B cell (primary cell): ENCODE measurements at regions not wholly inside any gene's neighbourhood (a gene's known extent, or its start where the extent isn't known, plus 50 kb on each side); places are given as distances from the start of the nearest gene placed in this dataset.

Experiments used
- ATAC-seq: fragments of 200-7000 bp; cut with Tn5 transposase; one replicate; pipeline ENCODE4 v1.10.0; 2021; ENCODE audit warnings: low read depth, mild to moderate bottlenecking, moderate number of reproducible peaks, moderate library complexity
- CTCF ChIA-PET: fragments of 350-600 bp; sonication (Branson Sonifier 250); formaldehyde crosslinking; loops from one replicate; lab custom pipeline; 2021; ENCODE audit warnings: antibody characterized with exemption, inconsistent platforms; lab: Charles Lee
- POLR2A ChIA-PET: fragments of 350-600 bp; sonication (Branson Sonifier 250); formaldehyde crosslinking; loops from one replicate; lab custom pipeline; 2021; ENCODE audit warnings: antibody characterized with exemption; lab: Charles Lee
- DNase-seq: peaks from one replicate; pipeline ENCODE4 v3.0.0; 2013
- H2AFZ ChIP-seq: 2 replicates; pipeline ENCODE4 v1.6.1; 2012; ENCODE audit warnings: mild to moderate bottlenecking, low read depth, low read length; ENCODE audit not compliant: insufficient read depth, poor library complexity, severe bottlenecking
- H3K27ac ChIP-seq, 2 donors: 1 replicate in 1 of 2; 2 replicates in 1 of 2; pipeline ENCODE4 v1.5.1; 2012 to 2013; ENCODE audit warnings: low read length in 2 of 2, mild to moderate bottlenecking in 2 of 2, moderate library complexity in 1 of 2
- H3K27me3 ChIP-seq, 4 experiments: fragments of 200-600 bp in 1 of 4; sonication (generic) in 1 of 4; replicated peaks in 1 of 4; 1 replicate in 2 of 4; 2 replicates in 2 of 4; pipeline versions ENCODE4 v1.6.1 to v1.7.0; 2013 to 2016; ENCODE audit warnings: low read length in 3 of 4, mild to moderate bottlenecking in 2 of 4, mixed read lengths in 1 of 4, moderate library complexity in 1 of 4; ENCODE audit not compliant: insufficient read depth in 4 of 4, control insufficient read depth in 3 of 4; ENCODE audit errors: control extremely low read depth in 1 of 4
- H3K36me3 ChIP-seq, 2 experiments: replicated peaks in 1 of 2; 1 replicate in 1 of 2; 2 replicates in 1 of 2; pipeline versions ENCODE4 v1.6.1 to v1.7.1; 2013; ENCODE audit warnings: low read length in 1 of 2; ENCODE audit not compliant: insufficient read depth in 2 of 2, control insufficient read depth in 1 of 2; ENCODE audit errors: control extremely low read depth in 1 of 2, extremely low read depth in 1 of 2
- H3K4me1 ChIP-seq, 2 donors: fragments of 200-600 bp in 1 of 2; sonication (generic) in 1 of 2; 1 replicate in 1 of 2; 2 replicates in 1 of 2; pipeline versions ENCODE4 v1.5.1 to v1.6.1; 2013 to 2017; ENCODE audit warnings: low read length in 2 of 2; ENCODE audit not compliant: control insufficient read depth in 2 of 2, insufficient read depth in 2 of 2
- H3K4me2 ChIP-seq: replicated peaks from 2 replicates; pipeline ENCODE3; 2012; ENCODE audit warnings: mild to moderate bottlenecking, low read depth, low read length; ENCODE audit not compliant: poor library complexity, severe bottlenecking
- H3K4me3 ChIP-seq, 5 experiments: fragments of 200-600 bp in 1 of 5; sonication (generic) in 1 of 5; 1 replicate in 3 of 5; 2 replicates in 2 of 5; pipeline versions ENCODE4 v1.5.1 to v1.7.0; 2011 to 2016; ENCODE audit warnings: low read length in 4 of 5, mild to moderate bottlenecking in 4 of 5, low read depth in 2 of 5, control low read depth in 1 of 5, moderate library complexity in 1 of 5; ENCODE audit not compliant: insufficient read depth in 1 of 5; ENCODE audit errors: control extremely low read depth in 1 of 5, extremely low read depth in 1 of 5
- H3K79me2 ChIP-seq: fragments of 200-600 bp; sonication (generic); one replicate; pipeline ENCODE4 v1.6.0; 2016; ENCODE audit warnings: low read length; ENCODE audit not compliant: control insufficient read depth, insufficient read depth
- H3K9ac ChIP-seq: fragments of 200-600 bp; sonication (generic); 2 replicates; pipeline ENCODE4 v1.6.1; 2017; ENCODE audit warnings: mild to moderate bottlenecking, low read length, moderate library complexity
- H3K9me3 ChIP-seq, 3 donors: one replicate each; pipeline versions ENCODE4 v1.6.1 to v1.7.1; 2013; ENCODE audit warnings: low read length in 2 of 3; ENCODE audit not compliant: control insufficient read depth in 2 of 3, insufficient read depth in 1 of 3; ENCODE audit errors: control extremely low read depth in 1 of 3
- H4K20me1 ChIP-seq: 2 replicates; pipeline ENCODE4 v1.6.0; 2012; ENCODE audit warnings: mild to moderate bottlenecking, low read length; ENCODE audit not compliant: insufficient read depth, control insufficient read depth, poor library complexity, severe bottlenecking
- H3K27ac Mint-ChIP-seq: one replicate; pipeline ENCODE4 v1.8.0; 2021; ENCODE audit warnings: mixed read lengths
- H3K27me3 Mint-ChIP-seq: one replicate; pipeline ENCODE4 v1.8.0; 2021; ENCODE audit warnings: mixed read lengths
- H3K4me1 Mint-ChIP-seq: one replicate; pipeline ENCODE4 v1.8.0; 2021; ENCODE audit warnings: mixed read lengths
- H3K4me3 Mint-ChIP-seq: one replicate; pipeline ENCODE4 v1.8.0; 2021; ENCODE audit warnings: mixed read lengths
- H3K9me3 Mint-ChIP-seq: one replicate; pipeline ENCODE4 v1.8.0; 2022; ENCODE audit warnings: mixed read lengths; ENCODE audit not compliant: insufficient read depth
- CTCF ChIP-seq: fragments of 200-600 bp; IDR thresholded peaks from one replicate; pipeline ENCODE4 v1.8.0; 2022; ENCODE audit warnings: antibody characterized with exemption, mild to moderate bottlenecking
- EZH2 ChIP-seq: IDR thresholded peaks from 2 replicates; pipeline ENCODE4 v1.6.1; 2012; ENCODE audit warnings: borderline replicate concordance, low read depth, mild to moderate bottlenecking, moderate library complexity, low read length; ENCODE audit not compliant: insufficient read depth, poor library complexity, severe bottlenecking
- WGBS: methylation state at CpG from one replicate; pipeline ENCODE4 v1.1.5; 2013; ENCODE audit warnings: missing lambda C conversion rate; ENCODE audit not compliant: insufficient coverage; 5-methylcytosine and 5-hydroxymethylcytosine counted together
- intact Hi-C: fragments of 100-400 bp; cut with micrococcal nuclease; formaldehyde crosslinking; loops from one replicate; pipeline ENCODE4 v1.10.0; 2022

GRCh38 chr16:51636920-51637769 lies 486.1 kb upstream of the SALL1 start:
- no peaks in the 10 kb centered on the region for H3K4me1 Mint-ChIP-seq
- ChIA-PET POLR2A (no interaction called here), CTCF (no interaction called here)
- Histone ChIP-seq H2AFZ (no peak overlapping the region), H3K4me2 (no peak overlapping the region), H3K36me3 (no peaks in the 10 kb centered on the region), H4K20me1 (no peaks in the 10 kb centered on the region), H3K27ac (no peak overlapping the region), H3K4me1 (no peaks in the 10 kb centered on the region), H3K9me3 (peaks cover 0 to 8% (median 0%) of the 10 kb centered on the region in 3 donors), H3K27me3 (no peaks in the 10 kb centered on the region), H3K79me2 (no peaks in the 10 kb centered on the region), H3K9ac (no peak overlapping the region), H3K4me3 (no peak overlapping the region)
- ATAC-seq: no peak
- DNase-seq: no peak
- no peak for TF ChIP-seq EZH2
- no peak for TF ChIP-seq CTCF
- no peak overlapping the region for H3K27ac Mint-ChIP-seq
- no peaks in the 10 kb centered on the region for H3K27me3 Mint-ChIP-seq
- no peak overlapping the region for H3K4me3 Mint-ChIP-seq
- intact Hi-C loops: no loop called here
- H3K9me3 Mint-ChIP-seq: peaks cover 5% of the 10 kb centered on the region
- 26% methylated on average over 7 of the region's 16 CpGs for WGBS

- Mint-ChIP-seq H3K27ac (no peak overlapping the region), H3K4me1 (no peaks in the 10 kb centered on the region), H3K27me3 (no peaks in the 10 kb centered on the region), H3K4me3 (no peak overlapping the region), H3K9me3 (no peaks in the 10 kb centered on the region)
- DNase-seq (no peak), ATAC-seq (no peak)
- Histone ChIP-seq H3K9me3 (peaks cover 0 to 8% (median 0%) of the 10 kb centered on the region in 3 donors), H3K9ac (no peak overlapping the region), H3K27me3 (no peaks in the 10 kb centered on the region), H4K20me1 (no peaks in the 10 kb centered on the region), H3K79me2 (no peaks in the 10 kb centered on the region), H3K4me1 (no peaks in the 10 kb centered on the region), H3K4me2 (no peak overlapping the region), H3K36me3 (no peaks in the 10 kb centered on the region), H3K27ac (no peak overlapping the region), H3K4me3 (no peak overlapping the region), H2AFZ (no peak overlapping the region)
- WGBS: no CpG with 5 or more reads among the region's 4 CpGs
- POLR2A ChIA-PET: no interaction called here
- CTCF ChIA-PET: no interaction called here
- intact Hi-C loops: no loop called here
- no peak for TF ChIP-seq CTCF
- TF ChIP-seq EZH2: no peak
Measured at GRCh38 chr16:51635181-51635580, 484.1 kb upstream of the SALL1 start.
